ENCODE measurements at regions not wholly inside any gene's neighbourhood (a gene's known extent, or its start where the extent isn't known, plus 50 kb on each side); places are given as distances from the start of the nearest gene placed in this dataset.
"Not testable (repeated sequence)": the region's sequence is repeated elsewhere in the genome, so short reads cannot be mapped to it uniquely, and the experiment has no call there.

DNA sequence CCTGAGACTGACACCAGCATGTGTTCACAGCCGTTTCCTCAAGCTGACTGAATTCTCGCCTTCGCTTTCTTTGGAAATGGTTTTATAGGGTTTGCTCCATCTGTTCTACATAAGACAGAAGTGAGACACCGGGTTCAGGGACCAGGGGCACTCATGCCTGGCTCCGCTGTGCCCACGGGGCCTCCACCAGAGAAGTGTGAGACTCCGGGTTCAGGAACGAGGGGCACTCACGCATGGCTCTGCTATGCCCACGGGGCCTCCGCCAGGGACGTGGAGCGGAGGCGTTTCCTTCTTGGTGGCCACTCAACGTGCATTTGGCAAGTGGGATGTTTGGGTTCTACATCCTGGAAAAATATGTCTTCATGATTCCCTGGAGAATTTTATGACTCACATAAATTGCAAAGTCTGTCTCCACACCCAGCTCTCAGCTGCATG lies 106.6 kb downstream of the RNASET2 start:
- ATAC-seq (ENCODE audit: low FRiP score) (no peak), DNase-seq (peak in 1 of 2 donors; percentile 60)
- Histone ChIP-seq H3K27me3 (ENCODE audit: control insufficient read depth in 1 of 2, insufficient read depth in 2 of 2, low read length in 1 of 2) (no peaks in the 10 kb centered on the region), H3K27ac (ENCODE audit: low read depth in 1 of 2, low read length in 2 of 2) (no peak overlapping the region), H3K4me1 (ENCODE audit: control insufficient read depth in 1 of 2, insufficient read depth in 2 of 2, low read length in 2 of 2) (no peaks in the 10 kb centered on the region), H3K36me3 (ENCODE audit: control insufficient read depth in 1 of 2, insufficient read depth in 2 of 2, low read length in 1 of 2) (no peaks in the 10 kb centered on the region), H3K9me3 (ENCODE audit: control insufficient read depth, low read length) (no peaks in the 10 kb centered on the region), H3K4me3 (ENCODE audit: low read length in 2 of 2) (no peak overlapping the region)
- 42 to 51% methylated on average over 15 of the region's 15 CpGs for WGBS, 2 donors
- intact Hi-C loops (cut with DNase I) = no loop called here

DNA sequence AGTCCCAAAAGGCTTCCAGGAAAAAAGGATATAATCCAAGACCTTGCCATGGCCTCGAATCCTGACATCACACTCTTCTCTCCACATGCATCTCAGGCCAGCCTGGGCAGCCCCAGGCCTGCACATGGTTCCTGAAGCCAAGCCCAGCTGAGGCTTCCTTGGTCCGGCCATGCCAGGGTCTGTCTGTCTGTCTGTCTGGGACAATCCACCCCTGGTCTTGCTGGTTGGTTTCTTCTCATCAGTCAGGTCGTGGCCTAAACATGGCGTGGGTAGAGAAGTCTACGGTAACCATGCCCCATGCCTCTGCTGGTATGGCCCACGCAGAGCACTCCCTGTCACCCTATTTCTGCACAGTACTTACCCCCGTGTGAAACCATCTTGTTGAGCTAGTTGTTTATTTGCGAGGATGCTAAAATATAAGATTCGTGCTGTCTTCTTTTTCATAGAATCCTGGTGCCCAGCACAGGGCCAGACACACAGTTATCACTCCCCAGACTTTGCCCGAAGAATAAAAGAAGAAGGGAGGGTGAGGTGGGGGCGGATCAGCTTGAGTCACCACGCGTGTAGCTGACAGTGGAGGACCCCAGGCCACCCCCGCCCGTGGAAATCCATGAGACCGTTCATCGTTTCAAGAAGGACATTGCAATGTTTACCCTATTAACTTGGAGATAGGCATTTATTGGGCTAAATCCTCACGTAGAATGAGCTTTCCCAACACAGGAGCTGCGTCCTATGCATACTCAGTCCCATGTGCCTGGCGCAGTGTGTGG lies 107.2 kb downstream of the RNASET2 start:
- peak in 1 of 2 donors; percentile 27 for DNase-seq
- no peaks in the 10 kb centered on the region for H3K36me3 ChIP-seq (ENCODE audit: control insufficient read depth in 1 of 2, insufficient read depth in 2 of 2, low read length in 1 of 2)
- no peaks in the 10 kb centered on the region for H3K27me3 ChIP-seq (ENCODE audit: control insufficient read depth in 1 of 2, insufficient read depth in 2 of 2, low read length in 1 of 2)
- H3K9me3 ChIP-seq (ENCODE audit: control insufficient read depth, low read length) = no peaks in the 10 kb centered on the region
- intact Hi-C loops (cut with DNase I) = no loop called here
- no peak overlapping the region for H3K4me3 ChIP-seq (ENCODE audit: low read length in 2 of 2)
- ATAC-seq (ENCODE audit: low FRiP score) = no peak
- 92 to 94% methylated on average over 20 of the region's 20 CpGs for WGBS, 2 donors
- H3K27ac ChIP-seq (ENCODE audit: low read depth in 1 of 2, low read length in 2 of 2) = no peak overlapping the region
- no peaks in the 10 kb centered on the region for H3K4me1 ChIP-seq (ENCODE audit: control insufficient read depth in 1 of 2, insufficient read depth in 2 of 2, low read length in 2 of 2)

DNA sequence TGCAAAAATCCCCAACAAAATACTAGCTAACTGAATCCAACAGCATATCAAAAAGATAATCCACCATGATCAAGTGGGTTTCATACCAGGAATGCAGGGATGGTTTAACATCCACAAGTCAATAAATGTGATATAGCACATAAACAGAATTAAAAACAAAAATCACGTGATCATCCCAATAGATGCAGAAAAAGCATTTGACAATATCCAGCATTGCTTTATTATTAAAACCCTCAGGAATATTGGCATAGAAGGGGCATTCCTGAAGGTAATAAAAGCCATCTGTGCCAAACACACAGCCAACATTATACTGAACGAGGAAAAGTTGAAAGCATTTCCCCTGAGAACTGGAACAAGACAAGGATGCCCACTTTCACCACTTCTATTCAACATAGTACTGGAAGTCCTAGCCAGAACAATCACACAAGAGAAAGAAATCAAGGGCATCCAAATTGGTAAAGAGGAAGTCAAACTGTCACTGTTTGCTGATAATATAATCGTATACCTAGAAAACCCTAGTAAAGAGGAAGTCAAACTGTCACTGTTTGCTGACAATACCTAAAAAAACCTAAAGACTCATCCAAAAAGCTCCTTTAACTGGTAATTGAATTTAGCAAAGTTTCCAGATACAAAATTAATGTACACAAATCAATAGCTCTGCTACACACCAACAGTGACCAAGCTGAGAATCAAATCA lies 109.8 kb downstream of the RNASET2 start:
- intact Hi-C loops (cut with DNase I); H3K27me3 ChIP-seq (ENCODE audit: control insufficient read depth in 1 of 2, insufficient read depth in 2 of 2, low read length in 1 of 2); ATAC-seq (ENCODE audit: low FRiP score); DNase-seq; H3K36me3 ChIP-seq (ENCODE audit: control insufficient read depth in 1 of 2, insufficient read depth in 2 of 2, low read length in 1 of 2); H3K9me3 ChIP-seq (ENCODE audit: control insufficient read depth, low read length); H3K4me3 ChIP-seq (ENCODE audit: low read length in 2 of 2); H3K27ac ChIP-seq (ENCODE audit: low read depth in 1 of 2, low read length in 2 of 2); H3K4me1 ChIP-seq (ENCODE audit: control insufficient read depth in 1 of 2, insufficient read depth in 2 of 2, low read length in 2 of 2): not testable (repeated sequence)
- 27 to 32% methylated on average over 3 of the region's 3 CpGs for WGBS, 2 donors

DNA sequence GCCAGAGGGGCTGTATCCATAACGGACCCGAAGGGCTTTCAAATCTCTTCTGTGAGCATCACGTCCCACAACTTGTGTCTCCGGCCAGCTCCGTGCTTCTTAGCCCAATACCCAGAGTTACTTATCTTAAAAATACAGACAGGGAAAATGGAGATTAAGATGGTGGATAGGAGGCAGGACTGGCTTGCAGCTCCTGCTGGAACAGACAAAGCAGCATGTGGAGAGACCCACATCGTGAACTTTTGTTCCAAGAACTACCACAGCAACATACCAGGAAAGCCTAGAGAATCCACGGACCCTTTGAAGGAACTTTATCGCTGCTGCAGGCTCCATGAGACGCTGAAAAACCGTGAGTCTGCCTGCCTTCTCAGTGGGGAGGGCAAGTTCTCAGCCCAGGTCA lies 113.7 kb downstream of the RNASET2 start:
- intact Hi-C loops (cut with DNase I) = no loop called here
- DNase-seq (no peak), ATAC-seq (ENCODE audit: low FRiP score) (no peak)
- H3K27me3 ChIP-seq (ENCODE audit: control insufficient read depth in 1 of 2, insufficient read depth in 2 of 2, low read length in 1 of 2) = no peaks in the 10 kb centered on the region
- no peak overlapping the region for H3K4me3 ChIP-seq (ENCODE audit: low read length in 2 of 2)
- WGBS, 2 donors = 83 to 89% methylated on average over 10 of the region's 10 CpGs
- no peaks in the 10 kb centered on the region for H3K36me3 ChIP-seq (ENCODE audit: control insufficient read depth in 1 of 2, insufficient read depth in 2 of 2, low read length in 1 of 2)
- no peaks in the 10 kb centered on the region for H3K4me1 ChIP-seq (ENCODE audit: control insufficient read depth in 1 of 2, insufficient read depth in 2 of 2, low read length in 2 of 2)
- no peaks in the 10 kb centered on the region for H3K9me3 ChIP-seq (ENCODE audit: control insufficient read depth, low read length)
- H3K27ac ChIP-seq (ENCODE audit: low read depth in 1 of 2, low read length in 2 of 2) = no peak overlapping the region

DNA sequence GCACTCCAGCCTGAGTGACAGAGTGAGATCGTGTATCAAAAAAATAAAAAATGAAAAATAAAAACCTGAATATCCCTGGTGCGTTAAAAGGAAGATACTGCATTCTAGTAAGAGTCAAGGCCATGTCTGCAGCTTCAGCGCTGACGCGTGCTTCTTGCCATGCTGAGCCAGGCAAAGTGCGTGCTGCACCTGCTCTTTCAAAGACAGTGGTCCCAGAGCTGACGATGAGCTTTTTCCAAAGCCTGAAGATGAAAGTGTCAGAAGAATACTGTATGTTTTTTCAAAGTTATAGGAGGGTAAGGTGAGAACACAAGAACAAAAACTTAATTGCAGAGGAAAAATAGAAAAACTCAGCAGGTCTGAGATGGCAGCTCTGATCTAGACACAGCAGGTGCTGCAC lies 115.1 kb downstream of the RNASET2 start:
- Histone ChIP-seq H3K4me1 (ENCODE audit: control insufficient read depth in 1 of 2, insufficient read depth in 2 of 2, low read length in 2 of 2) (no peaks in the 10 kb centered on the region), H3K27ac (ENCODE audit: low read depth in 1 of 2, low read length in 2 of 2) (no peak overlapping the region), H3K27me3 (ENCODE audit: control insufficient read depth in 1 of 2, insufficient read depth in 2 of 2, low read length in 1 of 2) (no peaks in the 10 kb centered on the region), H3K4me3 (ENCODE audit: low read length in 2 of 2) (no peak overlapping the region), H3K36me3 (ENCODE audit: control insufficient read depth in 1 of 2, insufficient read depth in 2 of 2, low read length in 1 of 2) (no peaks in the 10 kb centered on the region), H3K9me3 (ENCODE audit: control insufficient read depth, low read length) (no peaks in the 10 kb centered on the region)
- no peak for DNase-seq
- no peak for ATAC-seq (ENCODE audit: low FRiP score)
- intact Hi-C loops (cut with DNase I) = no loop called here
- 93 to 94% methylated on average over 7 of the region's 7 CpGs for whole genome bisulfite sequencing, 2 donors

DNA sequence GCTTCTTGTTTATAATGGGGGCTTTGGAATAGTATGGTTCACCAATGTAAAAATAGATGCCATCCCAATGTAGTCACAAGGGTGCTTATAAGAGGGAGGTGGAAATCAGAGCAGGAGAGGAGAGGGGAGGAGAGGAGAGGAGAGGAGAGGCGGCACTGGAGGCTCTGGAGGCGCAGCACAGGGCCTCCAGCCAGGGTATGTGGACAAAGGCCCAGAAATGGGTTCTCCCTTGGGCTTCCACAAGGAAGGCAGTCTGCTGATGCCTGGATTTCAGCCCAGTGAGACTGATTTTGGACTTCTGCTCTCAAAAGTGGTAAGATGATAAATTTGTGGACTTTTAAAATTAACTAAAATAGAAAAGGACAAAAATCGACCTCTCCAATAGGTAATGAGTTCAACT lies 116.8 kb downstream of the RNASET2 start:
- DNase-seq = no peak
- H3K9me3 ChIP-seq (ENCODE audit: control insufficient read depth, low read length) = no peaks in the 10 kb centered on the region
- H3K27me3 ChIP-seq (ENCODE audit: control insufficient read depth in 1 of 2, insufficient read depth in 2 of 2, low read length in 1 of 2) = no peaks in the 10 kb centered on the region
- no peak overlapping the region for H3K27ac ChIP-seq (ENCODE audit: low read depth in 1 of 2, low read length in 2 of 2)
- intact Hi-C loops (cut with DNase I) = no loop called here
- no peak overlapping the region for H3K4me3 ChIP-seq (ENCODE audit: low read length in 2 of 2)
- no peaks in the 10 kb centered on the region for H3K4me1 ChIP-seq (ENCODE audit: control insufficient read depth in 1 of 2, insufficient read depth in 2 of 2, low read length in 2 of 2)
- no peak for ATAC-seq (ENCODE audit: low FRiP score)
- WGBS, 2 donors = 6% methylated on average over 2 to 3 of the region's 3 CpGs
- no peaks in the 10 kb centered on the region for H3K36me3 ChIP-seq (ENCODE audit: control insufficient read depth in 1 of 2, insufficient read depth in 2 of 2, low read length in 1 of 2)

DNA sequence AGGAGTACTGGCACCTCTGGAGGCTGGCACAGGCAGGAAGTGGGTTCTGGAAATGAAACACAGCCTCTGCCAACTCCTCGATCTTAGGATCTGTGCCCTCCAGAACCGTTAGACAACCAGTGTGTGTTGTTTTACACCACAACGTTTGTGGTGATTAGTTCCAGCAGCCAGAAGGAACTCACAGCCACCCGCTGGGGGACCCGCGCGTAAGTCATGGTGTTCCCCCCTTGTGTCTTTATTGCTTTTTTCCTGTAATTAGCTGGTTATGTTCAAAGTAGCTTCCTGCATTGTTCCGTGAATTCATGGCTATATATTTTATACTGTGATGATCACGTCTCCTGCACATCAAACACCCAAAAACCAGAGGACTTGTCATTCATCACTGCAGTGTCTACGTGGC lies 117.4 kb downstream of the RNASET2 start:
- no peaks in the 10 kb centered on the region for H3K36me3 ChIP-seq (ENCODE audit: control insufficient read depth in 1 of 2, insufficient read depth in 2 of 2, low read length in 1 of 2)

DNA sequence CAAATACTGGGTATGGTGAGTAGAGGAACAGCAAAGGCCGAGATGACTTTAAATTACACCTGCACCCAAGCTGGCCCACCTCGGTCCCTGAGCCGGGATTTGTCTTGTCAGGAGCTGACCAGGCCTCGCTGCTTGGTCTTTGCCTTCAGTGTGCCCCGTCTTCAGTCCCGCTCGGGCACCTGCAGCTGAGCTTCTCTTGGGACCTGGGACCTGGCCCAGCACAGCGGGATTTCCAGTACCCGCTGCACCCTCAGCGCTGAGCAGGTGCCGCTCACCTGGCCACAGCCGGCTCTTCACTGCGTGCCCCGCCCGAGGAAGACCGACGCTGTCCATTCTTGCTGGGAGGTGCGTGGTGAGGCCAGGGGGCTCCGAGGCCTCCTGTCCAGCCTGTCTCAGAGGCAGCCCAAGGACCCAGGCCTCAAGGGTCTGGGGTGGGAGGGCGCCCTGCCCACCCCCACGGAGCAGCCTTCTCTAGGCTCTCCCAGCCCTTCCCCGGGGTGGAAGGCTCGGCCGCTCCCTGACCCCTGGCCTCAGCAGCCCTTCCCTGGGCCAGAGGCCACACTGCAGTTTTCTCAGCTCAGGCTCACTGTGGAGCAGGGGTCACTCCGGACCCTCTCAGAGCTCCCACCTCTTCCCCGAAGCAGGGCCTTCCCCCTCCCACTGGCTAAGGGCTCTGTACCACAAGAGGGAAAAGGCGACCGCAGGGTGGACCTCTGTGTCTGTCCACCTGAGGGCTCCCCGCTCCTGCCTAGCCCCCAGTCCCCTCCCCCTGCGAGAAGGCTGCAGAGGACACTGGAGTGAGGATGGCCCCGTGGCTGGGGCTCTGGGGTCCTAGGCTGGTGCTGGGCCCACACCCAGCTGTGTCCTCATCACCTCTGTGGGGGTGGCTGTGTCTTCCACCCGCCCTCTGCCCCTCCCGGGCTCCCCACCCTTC lies 119.3 kb downstream of the RNASET2 start:
- no peak overlapping the region for H3K27ac ChIP-seq (ENCODE audit: low read depth in 1 of 2, low read length in 2 of 2)
- ATAC-seq (ENCODE audit: low FRiP score) = peak; percentile 57
- intact Hi-C loops (cut with DNase I) = no loop called here

More for the DNA sequence above, 117.4 kb downstream of the RNASET2 start:
- Histone ChIP-seq H3K27me3 (ENCODE audit: control insufficient read depth in 1 of 2, insufficient read depth in 2 of 2, low read length in 1 of 2) (no peaks in the 10 kb centered on the region), H3K27ac (ENCODE audit: low read depth in 1 of 2, low read length in 2 of 2) (no peak overlapping the region), H3K4me3 (ENCODE audit: low read length in 2 of 2) (no peak overlapping the region), H3K4me1 (ENCODE audit: control insufficient read depth in 1 of 2, insufficient read depth in 2 of 2, low read length in 2 of 2) (no peaks in the 10 kb centered on the region), H3K9me3 (ENCODE audit: control insufficient read depth, low read length) (no peaks in the 10 kb centered on the region)
- DNase-seq (no peak), ATAC-seq (ENCODE audit: low FRiP score) (no peak)
- WGBS, 2 donors = 53 to 60% methylated on average over 10 of the region's 10 CpGs
- intact Hi-C loops (cut with DNase I) = no loop called here

More for the DNA sequence above, 119.3 kb downstream of the RNASET2 start:
- Histone ChIP-seq H3K36me3 (ENCODE audit: control insufficient read depth in 1 of 2, insufficient read depth in 2 of 2, low read length in 1 of 2) (no peaks in the 10 kb centered on the region), H3K9me3 (ENCODE audit: control insufficient read depth, low read length) (no peaks in the 10 kb centered on the region), H3K27me3 (ENCODE audit: control insufficient read depth in 1 of 2, insufficient read depth in 2 of 2, low read length in 1 of 2) (no peaks in the 10 kb centered on the region), H3K4me1 (ENCODE audit: control insufficient read depth in 1 of 2, insufficient read depth in 2 of 2, low read length in 2 of 2) (no peaks in the 10 kb centered on the region), H3K4me3 (ENCODE audit: low read length in 2 of 2) (no peak overlapping the region)
- DNase-seq = no peak
- WGBS, 2 donors = 82 to 88% methylated on average over 31 to 33 of the region's 33 CpGs

Data from aorta (tissue), 5 donors.